H54 (cell line): ENCODE measurements at regions not wholly inside any gene's neighbourhood (a gene's known extent, or its start where the extent isn't known, plus 50 kb on each side); places are given as distances from the start of the nearest gene placed in this dataset.

Experiments
- DNase-seq: peaks from one replicate; pipeline ENCODE4 v3.0.0; 2011; ENCODE audit warnings: low spot score, mixed read lengths; ENCODE audit not compliant: insufficient read length
- FAIRE-seq: peaks from 3 replicates; lab custom pipeline; 2011; peaks lifted over from hg19 to GRCh38; lab: Jason Lieb, UNC
- POLR2A ChIP-seq: IDR thresholded peaks from 2 replicates; pipeline ENCODE4 v1.6.1; 2011; ENCODE audit warnings: low read depth, mild to moderate bottlenecking, low read length

DNA sequence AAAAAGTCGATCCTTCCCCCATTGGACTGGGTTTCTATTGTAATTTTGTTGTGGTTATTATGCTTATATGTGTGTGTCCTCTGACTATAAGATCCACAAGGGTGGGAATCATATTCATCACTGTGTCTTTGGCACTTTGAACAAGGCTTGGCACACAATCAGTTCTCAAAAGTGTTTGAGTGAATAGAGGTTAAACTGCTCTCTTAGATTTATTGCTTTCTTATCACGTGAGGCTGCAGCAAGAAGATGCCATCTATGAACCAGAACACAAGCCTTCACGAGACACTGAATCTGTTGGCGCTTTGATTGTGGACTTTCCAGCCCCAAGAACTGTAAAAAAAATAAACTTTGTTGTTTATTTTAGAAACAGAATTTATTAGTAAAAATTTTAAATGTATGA lies 295.0 kb upstream of the MDFIC2 start:
- DNase-seq (no peak), FAIRE-seq (no peak)
- no peak for TF ChIP-seq POLR2A

DNA sequence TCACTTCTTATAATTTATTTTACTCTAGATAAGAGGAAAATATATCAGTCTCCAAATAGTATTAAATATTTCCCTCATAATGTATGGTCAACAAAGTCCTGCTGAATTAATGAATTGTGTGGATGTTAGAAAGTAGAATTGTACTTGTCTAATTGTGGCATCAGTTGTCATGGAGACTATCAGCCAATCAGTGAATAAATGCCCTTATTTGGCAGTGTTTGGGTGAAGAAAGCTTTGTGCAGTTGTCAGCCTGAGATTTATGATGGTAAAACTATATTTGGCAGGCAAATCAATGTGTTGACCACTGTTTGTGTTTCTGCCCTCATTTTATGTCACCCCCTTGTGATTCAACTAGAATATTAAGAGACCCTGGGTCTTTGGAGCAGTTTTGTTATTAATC lies 293.6 kb upstream of the MDFIC2 start:
- no peak for FAIRE-seq
- TF ChIP-seq POLR2A = no peak
- no peak for DNase-seq

DNA sequence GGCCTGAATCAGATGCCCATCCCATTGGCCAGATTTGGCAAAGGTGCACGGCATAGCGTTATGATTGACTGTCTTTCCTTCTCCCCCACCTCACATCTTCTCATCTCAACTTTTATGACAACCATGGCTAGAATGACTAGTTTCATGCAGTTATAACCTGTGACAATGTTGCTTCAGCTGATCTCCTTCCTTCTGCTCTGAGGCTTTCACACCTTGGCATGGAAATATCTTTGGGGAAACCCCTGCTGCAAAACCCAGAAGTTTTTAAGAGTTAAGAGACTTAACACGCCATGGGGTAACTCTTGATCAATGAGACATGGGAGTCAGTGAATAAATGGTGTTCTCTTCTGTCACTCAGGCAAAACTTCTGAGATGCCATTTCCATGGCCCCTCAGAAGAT lies 290.7 kb upstream of the MDFIC2 start:
- FAIRE-seq = no peak
- DNase-seq = no peak
- TF ChIP-seq POLR2A = no peak

DNA sequence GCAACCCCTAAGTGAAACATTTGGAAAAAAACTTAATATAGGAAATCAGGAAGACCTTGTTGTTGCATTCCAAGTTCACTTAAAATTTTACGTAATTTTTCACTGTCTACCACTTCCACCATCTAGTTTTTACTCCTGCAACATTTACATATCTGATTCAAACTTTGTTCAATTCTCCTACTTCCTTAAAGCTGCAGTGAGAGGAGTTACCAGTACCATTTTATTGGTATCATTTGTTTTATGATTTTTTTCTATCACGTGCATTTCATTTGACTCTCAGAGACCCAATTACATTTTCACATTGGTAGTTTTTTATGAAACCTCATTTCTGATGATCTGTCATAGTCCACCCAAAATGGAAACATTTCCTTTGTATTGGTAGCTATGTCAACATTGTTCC lies 284.9 kb upstream of the MDFIC2 start:
- no peak for TF ChIP-seq POLR2A
- DNase-seq (no peak), FAIRE-seq (no peak)

DNA sequence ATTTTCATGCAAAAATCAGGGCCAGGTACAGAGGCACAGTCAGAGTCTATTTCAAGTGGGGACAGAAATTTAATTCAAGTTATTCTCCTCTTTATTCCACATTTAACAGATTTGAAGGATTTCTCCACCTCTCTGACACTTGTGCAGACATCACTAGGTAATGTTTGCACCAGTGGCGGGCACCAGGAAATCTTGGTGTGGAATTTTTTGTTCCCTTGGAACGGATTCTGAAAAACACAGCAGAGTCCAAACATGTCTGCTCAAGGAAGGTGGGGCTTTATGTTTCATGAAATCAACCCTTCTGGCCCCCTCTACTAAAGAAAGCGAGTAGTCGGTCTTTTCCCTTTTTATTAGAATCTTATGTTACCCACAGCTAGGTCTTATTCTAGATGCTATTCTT lies 271.2 kb upstream of the MDFIC2 start:
- no peak for TF ChIP-seq POLR2A
- FAIRE-seq (no peak), DNase-seq (no peak)

DNA sequence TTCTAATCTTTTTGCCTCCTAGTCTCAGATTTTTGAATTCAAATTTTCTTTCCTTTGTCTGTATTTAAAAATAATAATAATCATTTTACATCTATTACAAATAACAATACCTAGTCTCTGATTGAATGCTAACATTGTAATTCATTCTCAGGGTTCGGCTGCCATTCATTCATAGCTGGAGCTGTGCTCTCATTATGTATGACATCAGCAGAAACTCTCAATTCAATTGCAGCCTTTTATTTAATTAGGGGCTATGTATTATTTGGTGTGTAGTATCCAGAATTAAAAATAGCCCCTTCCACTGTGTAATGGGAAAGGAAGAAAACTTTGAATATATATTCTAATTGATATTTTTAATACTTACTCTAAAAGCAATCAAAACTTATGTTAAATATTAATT lies 270.4 kb upstream of the MDFIC2 start:
- FAIRE-seq = no peak
- DNase-seq = no peak
- TF ChIP-seq POLR2A = no peak

DNA sequence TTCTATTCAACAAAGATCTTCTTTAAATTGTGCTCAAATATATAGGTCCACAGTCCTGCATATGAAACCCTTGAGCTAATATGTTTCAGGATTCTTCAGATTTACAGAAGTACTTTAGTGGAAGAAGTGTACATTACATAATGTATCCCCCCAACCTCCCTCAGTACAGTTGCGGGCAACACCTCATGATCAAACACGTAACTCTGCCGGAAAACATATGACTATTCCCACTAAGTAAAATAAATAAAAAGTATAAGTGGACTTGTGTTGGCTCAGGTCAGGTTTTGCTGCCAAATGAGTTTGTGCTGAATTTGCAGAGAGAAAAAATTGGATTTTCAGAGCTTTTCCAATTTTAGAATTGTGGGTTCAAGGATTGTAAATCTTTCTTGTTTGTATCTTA lies 267.6 kb upstream of the MDFIC2 start:
- DNase-seq (no peak), FAIRE-seq (no peak)
- no peak for TF ChIP-seq POLR2A

DNA sequence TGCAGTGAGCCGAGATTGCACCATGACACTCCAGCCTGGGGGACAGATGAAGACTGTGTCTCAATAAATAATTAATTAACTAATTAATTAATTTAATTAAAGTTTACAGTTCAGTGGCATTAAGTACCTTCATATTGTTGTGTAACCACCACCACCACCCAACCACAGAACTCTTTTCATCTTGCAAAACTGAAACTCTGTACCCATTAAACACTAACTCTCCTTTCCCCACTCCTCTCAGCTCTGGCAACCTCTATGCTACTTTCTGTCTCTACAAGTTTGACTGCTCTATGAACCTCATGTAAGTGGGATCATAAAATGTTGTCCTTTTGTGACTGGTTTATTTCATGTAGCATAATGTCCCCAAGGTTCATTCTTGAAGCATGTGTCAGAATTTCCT lies 259.3 kb upstream of the MDFIC2 start:
- DNase-seq (no peak), FAIRE-seq (no peak)
- TF ChIP-seq POLR2A = no peak

DNA sequence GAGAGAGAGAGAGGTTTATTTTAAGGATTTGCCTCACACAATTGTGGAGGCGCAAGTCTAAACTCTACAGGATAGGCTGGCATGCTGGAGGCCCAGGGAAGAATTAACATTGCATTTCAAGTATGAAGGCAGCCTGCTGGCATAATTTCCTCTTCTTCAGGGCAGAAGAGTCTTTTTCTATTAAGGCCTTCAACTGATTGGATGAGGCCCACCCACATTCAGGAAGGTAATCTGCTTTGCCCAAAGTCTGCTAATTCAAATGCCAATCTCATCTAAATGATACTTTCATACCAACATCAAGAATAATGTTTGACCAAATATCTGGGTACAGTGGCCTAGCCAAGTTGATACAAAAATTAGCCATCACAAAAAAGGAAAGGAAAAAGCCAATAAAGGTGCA lies 258.1 kb upstream of the MDFIC2 start:
- DNase-seq (no peak), FAIRE-seq (no peak)
- no peak for TF ChIP-seq POLR2A

DNA sequence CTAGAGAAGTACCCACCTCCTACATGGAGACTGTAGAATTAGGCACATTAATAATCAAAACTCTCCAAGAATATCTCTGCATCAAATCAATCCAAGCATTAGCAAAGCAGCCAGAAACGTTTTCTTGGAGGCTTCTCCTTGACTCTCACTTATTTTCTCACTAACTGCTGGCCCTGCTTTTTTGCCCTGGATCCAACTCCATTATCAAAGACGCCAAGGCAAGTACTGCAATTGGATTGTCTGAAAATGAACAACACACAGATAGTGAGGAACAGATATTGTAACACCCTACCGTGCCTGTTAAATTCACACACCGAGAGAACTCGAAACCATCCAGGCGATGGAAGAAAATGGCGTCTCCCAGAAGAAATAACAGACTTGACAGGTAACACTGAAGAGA lies 256.2 kb upstream of the MDFIC2 start:
- FAIRE-seq (no peak), DNase-seq (no peak)
- TF ChIP-seq POLR2A = no peak

DNA sequence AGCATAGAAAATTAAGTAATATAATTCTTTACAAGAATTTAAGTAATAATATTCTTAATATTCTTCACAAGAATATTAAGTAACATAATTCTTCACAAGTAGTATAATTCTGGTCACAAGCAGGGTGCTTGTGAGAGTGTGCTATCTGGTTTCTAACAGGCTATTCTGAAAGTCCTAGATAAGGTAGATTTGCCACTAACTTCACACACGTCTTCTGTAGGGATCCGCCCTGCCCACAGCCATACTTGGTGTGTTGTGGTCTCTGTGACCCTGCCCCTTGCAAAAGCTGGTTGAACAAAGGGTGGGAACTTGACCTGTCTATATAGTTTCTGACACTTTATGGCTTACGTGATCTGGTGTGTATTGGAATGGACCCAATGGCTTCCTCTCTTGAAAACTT lies 253.4 kb upstream of the MDFIC2 start:
- DNase-seq = no peak
- TF ChIP-seq POLR2A = no peak
- no peak for FAIRE-seq

DNA sequence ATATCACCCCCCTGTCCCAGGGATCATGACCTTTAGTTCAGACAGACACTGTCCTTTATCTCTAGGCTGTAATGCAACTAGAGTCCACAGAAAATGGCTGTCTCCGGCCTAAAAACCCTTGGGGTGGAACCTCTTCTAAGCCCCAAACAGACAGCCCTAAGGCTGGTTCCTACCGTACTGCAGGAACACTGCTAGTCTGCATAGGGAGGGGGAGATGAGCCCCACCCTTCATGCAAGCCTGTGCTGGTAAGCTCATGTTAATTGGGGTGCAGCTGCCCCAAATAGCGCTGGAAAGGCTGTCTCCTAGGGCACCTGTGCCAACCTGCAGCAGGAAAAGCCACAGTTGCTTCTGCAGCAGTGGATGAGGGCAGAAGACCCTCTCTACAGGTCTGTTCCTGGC lies 252.1 kb upstream of the MDFIC2 start:
- FAIRE-seq (no peak), DNase-seq (no peak)
- TF ChIP-seq POLR2A = no peak

DNA sequence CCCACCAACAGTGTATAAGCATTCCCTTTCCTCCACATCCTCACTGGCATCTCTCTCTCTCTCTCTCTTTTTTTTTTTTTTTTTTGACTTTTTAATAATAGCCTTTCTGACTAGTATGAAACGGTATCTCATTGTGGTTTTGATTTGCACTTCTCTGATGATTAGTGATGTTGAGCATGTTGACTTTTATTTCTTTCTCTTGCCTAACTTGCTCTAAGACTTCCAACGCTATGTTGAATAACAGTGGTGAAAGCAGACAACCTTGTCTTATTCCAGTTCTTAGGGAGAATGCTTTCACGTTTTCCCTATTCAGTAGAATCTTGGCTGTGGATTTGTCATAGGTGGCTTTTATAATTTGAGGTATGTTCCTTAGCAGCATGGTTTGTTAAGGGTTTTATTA lies 249.4 kb upstream of the MDFIC2 start:
- DNase-seq = no peak
- no peak for FAIRE-seq
- TF ChIP-seq POLR2A = no peak

DNA sequence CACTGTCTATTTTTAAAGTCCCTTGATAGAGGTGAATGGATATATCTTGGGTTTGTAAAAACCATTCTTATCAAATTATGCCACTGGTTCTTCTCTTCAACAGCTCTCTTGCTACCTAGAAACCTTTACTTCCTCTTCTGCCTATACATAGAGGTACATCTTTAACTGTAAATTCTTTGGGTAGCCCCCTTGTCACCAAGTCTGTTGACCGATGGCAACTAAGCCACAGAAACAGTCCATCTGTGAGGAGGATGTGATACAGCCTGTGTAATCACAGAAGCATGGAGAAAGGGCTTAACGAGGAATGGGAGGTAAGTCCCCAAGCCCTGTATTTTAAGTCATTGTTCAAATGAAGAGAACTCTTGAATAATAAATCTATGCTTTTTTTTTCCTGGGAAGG lies 246.5 kb upstream of the MDFIC2 start:
- TF ChIP-seq POLR2A = no peak
- no peak for DNase-seq
- FAIRE-seq = no peak

DNA sequence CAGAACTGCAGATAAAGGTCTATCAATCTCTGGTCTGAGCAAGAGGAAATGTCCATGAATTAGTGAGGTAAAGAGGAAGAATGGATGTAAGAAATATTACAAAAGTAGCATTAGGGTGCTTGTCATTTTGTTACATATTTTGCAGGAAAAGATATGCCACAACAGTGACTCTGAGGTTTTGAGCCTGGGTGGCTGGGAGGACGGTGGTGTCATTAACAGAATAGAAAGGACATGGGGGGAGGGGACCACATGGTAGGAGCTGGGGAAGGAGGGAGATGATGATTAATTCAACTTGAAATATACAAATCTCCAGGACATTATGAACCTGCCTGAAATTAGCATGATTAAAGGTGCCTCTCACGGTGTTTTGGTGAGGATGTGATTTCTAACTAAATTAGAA lies 245.5 kb upstream of the MDFIC2 start:
- FAIRE-seq = no peak
- TF ChIP-seq POLR2A = no peak
- DNase-seq = no peak

DNA sequence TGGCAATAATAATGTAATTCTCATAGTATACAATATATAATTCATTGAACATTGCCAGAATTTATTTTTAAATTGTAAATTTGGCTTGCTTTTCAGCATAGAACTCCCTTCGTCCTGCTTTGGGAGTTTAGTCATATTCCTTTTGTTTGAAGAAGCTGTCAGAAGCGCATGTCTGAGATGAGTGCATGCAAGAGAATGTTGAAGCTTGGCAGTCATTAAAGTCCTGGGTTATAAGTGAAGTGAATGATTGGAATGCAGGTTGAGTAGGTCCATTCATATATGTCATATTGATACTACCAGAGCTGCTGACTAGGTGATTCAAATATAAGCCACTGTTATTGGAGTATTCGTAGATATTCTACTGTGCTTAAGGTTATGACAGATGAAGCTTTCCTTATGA lies 243.6 kb upstream of the MDFIC2 start:
- no peak for TF ChIP-seq POLR2A
- DNase-seq = no peak
- FAIRE-seq = no peak
